Lower leg skin (tissue), 4 donors: ENCODE measurements at regions not wholly inside any gene's neighbourhood (a gene's known extent, or its start where the extent isn't known, plus 50 kb on each side); places are given as distances from the start of the nearest gene placed in this dataset.

ENCODE experiments used
- DNase-seq, 2 donors: peaks; one replicate each; pipeline ENCODE4 v3.0.0-alpha.2; 2019; ENCODE audit warnings: low spot score in 2 of 2
- H3K4me3 ChIP-seq: fragments of 200-600 bp; sonication (generic); 2 replicates; pipeline ENCODE4 v1.5.1; 2017; ENCODE audit warnings: mild to moderate bottlenecking, low read depth; ENCODE audit not compliant: poor library complexity, severe bottlenecking
- POLR2A ChIP-seq, 2 donors: fragments of 450-650 bp; IDR thresholded peaks; one replicate each; pipeline ENCODE4 v1.6.1; 2016 to 2017; ENCODE audit warnings: antibody characterized with exemption in 2 of 2, mild to moderate bottlenecking in 1 of 2, moderate library complexity in 1 of 2
- WGBS, 2 donors: methylation state at CpG; one replicate each; pipeline ENCODE4 v1.1.5; 2018; 5-methylcytosine and 5-hydroxymethylcytosine counted together
- intact Hi-C: fragments of 100-400 bp; cut with DNase I; formaldehyde crosslinking; loops from one replicate; pipeline ENCODE4 v1.15.0; 2023; ENCODE audit warnings: low total_unique reads
- TF ChIP-seq, protein P1 (sequence below), 3 donors: fragments of 450-650 bp; IDR thresholded peaks; one replicate each; pipeline ENCODE4 v1.5.1; 2016; ENCODE audit warnings: antibody characterized with exemption in 3 of 3, mild to moderate bottlenecking in 3 of 3, moderate library complexity in 2 of 3

DNA sequence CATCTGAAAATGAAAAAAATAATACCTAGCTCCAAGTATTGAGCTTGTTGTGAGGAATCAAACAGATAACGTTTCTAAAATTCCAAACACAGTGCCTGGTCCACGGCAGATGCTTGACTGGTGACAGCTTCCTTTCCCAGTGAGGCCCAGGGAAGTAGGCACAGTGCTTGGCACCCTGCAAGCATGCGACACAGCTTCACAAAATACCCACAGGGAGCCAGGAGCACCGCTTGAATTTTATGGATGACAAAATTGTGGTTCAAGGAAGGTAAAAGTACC, 205.1 kb upstream of the TNP1 start:
- intact Hi-C loops: no loop called here
- no peak overlapping the region for H3K4me3 ChIP-seq
- WGBS, 2 donors: 70 to 81% methylated on average over 4 of the region's 4 CpGs
- DNase-seq: peak in 1 of 2 donors; percentile 28
- TF ChIP-seq POLR2A (IDR thresholded peaks at IDR 0.05): no peak
- TF ChIP-seq, protein P1, sequence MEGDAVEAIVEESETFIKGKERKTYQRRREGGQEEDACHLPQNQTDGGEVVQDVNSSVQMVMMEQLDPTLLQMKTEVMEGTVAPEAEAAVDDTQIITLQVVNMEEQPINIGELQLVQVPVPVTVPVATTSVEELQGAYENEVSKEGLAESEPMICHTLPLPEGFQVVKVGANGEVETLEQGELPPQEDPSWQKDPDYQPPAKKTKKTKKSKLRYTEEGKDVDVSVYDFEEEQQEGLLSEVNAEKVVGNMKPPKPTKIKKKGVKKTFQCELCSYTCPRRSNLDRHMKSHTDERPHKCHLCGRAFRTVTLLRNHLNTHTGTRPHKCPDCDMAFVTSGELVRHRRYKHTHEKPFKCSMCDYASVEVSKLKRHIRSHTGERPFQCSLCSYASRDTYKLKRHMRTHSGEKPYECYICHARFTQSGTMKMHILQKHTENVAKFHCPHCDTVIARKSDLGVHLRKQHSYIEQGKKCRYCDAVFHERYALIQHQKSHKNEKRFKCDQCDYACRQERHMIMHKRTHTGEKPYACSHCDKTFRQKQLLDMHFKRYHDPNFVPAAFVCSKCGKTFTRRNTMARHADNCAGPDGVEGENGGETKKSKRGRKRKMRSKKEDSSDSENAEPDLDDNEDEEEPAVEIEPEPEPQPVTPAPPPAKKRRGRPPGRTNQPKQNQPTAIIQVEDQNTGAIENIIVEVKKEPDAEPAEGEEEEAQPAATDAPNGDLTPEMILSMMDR (IDR thresholded peaks at IDR 0.05): no peak

DNA sequence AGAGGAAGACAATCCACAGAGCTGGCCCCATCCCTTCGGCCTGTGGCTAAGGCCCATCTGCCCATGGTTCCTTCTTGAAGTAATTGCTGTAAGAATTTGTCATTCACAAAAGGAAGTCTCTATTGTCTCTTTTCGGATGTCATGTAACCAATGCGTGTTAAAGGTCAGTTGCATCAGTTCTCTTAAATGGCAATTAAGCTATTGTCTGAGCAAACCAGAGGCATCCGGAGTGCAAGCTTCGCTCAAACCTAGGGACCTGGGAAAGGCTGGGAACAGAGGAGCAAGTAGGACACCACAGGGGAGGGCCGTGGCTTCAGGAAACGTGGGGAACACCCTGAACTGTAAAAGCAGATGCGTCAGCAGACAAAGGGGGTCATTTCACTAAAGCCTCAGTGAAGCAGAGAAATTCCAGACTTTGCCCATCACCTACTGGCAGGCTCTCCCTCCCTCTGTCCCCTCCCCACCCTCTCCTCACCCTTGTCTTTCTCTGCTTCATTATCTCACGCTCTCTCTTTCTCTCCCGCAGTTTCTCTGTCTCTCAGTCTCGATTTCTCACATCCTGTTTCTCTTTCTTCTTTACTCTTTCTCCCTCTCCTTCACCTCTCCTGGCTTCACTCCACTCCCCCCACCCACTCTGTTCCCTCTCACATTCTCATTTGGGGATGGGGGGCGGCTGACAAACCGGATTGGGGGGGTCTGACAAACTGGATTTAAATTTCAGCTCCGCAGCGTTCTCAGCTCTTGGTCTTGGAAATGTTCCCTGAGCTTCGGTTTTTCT, 204.6 kb upstream of the TNP1 start:
- no peak overlapping the region for H3K4me3 ChIP-seq
- intact Hi-C loops: no loop called here
- WGBS, 2 donors: 60 to 63% methylated on average over 16 of the region's 16 CpGs
- TF ChIP-seq, protein P1 (IDR thresholded peaks at IDR 0.05): no peak
- no peak for TF ChIP-seq POLR2A (IDR thresholded peaks at IDR 0.05)
- DNase-seq: peak in 1 of 2 donors; percentile 84

DNA sequence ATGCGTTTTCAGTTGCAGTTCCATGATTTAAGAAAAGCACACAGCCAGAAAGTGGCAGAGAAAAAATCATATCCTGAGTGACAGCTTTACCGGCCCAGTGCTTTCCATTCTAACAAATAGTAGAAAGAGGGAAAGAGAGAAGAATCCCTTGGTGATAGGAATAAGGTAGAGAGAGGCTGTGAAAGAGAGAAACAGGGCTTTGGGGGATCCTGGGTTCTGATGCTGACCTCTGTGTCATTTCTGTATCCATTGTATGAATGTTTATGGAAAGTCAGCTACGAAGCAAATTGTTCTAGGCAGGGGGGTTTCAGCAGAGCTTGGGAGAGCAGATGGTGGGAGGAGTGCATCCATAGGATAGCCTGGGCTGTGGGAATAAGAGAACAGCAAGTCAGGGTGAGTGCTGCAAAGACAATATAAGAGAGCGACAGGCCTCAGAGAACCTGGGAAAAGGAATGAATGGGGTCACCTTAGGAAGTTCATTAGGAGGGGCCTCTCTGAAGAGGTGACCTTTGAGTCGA, 203.4 kb upstream of the TNP1 start:
- no peak for TF ChIP-seq POLR2A (IDR thresholded peaks at IDR 0.05)
- no peak overlapping the region for H3K4me3 ChIP-seq
- no peak for DNase-seq
- 93 to 94% methylated on average over 5 of the region's 5 CpGs for WGBS, 2 donors
- intact Hi-C loops: no loop called here

DNA sequence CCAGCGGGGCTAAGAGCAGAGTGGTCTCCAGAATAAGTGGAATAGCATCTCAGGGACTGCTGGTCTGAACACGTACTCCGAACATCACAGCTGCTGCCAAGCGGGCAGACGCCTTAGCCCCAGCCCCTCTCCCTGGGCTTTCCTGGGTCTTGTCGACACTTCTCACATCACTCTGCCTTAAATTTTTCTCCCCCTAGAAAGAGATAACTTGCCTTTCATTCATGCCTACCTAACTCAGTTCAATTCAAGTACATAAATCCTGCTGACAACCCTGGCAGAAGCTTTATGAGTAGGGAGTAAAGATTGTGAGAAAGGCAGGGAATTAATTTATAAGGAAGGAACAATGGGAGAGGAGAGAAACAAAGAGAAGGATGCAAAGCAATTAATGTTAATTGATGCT, 202.9 kb upstream of the TNP1 start:
- TF ChIP-seq, protein P1 (IDR thresholded peaks at IDR 0.05): no peak
- no peak for TF ChIP-seq POLR2A (IDR thresholded peaks at IDR 0.05)
- no peak overlapping the region for H3K4me3 ChIP-seq
- no peak for DNase-seq
- intact Hi-C loops: no loop called here
- 87 to 93% methylated on average over 6 of the region's 6 CpGs for WGBS, 2 donors

DNA sequence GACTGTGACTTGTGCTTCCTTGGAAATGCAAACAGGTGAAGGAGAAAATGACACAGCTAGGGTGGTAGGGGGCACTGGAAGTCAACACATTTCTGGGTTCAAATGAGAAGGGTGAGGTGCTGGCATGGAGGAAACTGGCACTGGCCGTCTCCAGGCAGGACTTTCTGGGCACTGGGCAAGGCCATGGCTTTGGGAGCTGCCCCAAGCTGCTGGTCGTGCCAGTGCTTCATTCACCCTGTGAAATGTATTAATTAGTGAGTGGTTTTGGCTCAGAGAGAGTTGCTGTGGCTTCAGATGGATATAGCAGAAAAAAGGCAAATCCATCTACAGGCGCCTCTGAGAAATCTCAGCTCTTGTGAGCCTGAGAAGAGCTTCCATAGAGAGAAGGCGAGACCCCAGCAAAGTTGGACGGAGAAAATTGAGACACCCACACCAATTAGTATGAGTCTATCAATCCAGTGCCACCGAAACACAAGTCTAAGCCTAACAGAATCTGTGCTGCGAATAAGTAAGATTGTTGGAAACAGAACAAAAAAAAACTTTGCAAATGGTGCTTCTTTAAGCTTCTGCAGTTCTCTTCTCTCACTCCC, 202.1 kb upstream of the TNP1 start:
- intact Hi-C loops: no loop called here

DNA sequence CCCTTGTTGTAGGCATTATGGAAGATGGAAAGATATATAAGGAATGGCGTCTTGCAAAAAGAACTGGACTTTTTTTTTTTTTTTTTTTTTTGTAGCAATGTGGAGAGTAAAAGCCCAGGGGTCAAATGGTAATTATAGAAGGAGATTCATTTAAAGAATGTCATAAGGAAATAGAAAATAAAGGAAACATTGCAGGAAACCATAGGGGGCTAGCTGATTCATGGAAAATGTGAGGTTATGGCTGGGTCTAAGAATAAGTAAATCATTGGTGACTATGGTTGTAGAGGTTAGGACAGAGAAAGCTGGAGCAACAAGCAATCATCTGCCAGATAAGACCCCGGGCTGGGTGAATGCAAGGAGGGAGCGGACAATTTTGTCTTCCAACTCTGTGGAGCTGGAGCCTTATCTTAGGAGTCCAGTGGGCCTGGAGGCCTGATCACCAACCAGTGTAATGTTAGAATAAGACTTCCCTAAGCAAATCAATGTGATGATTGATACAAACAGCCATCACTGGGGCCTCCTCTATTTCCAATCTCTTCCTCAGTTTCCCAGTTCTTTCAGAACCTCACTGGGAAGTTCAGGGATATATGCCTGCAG, 201.2 kb upstream of the TNP1 start:
- no peak for DNase-seq
- no peak overlapping the region for H3K4me3 ChIP-seq
- WGBS, 2 donors: 86 to 88% methylated on average over 3 of the region's 3 CpGs
- intact Hi-C loops: no loop called here
- TF ChIP-seq POLR2A (IDR thresholded peaks at IDR 0.05): no peak
- TF ChIP-seq, protein P1 (IDR thresholded peaks at IDR 0.05): no peak

More for the DNA sequence above, 202.1 kb upstream of the TNP1 start:
- no peak overlapping the region for H3K4me3 ChIP-seq
- TF ChIP-seq POLR2A (IDR thresholded peaks at IDR 0.05): no peak
- TF ChIP-seq, protein P1 (IDR thresholded peaks at IDR 0.05): no peak
- WGBS, 2 donors: 91 to 93% methylated on average over 7 of the region's 7 CpGs
- DNase-seq: no peak
